GM19351 (cell line): ENCODE measurements at regions not wholly inside any gene's neighbourhood (a gene's known extent, or its start where the extent isn't known, plus 50 kb on each side); places are given as distances from the start of the nearest gene placed in this dataset.
"Not testable (repeated sequence)": the region's sequence is repeated elsewhere in the genome, so short reads cannot be mapped to it uniquely, and the experiment has no call there.

Source experiments
- ATAC-seq: cut with Tn5 transposase; IDR thresholded peaks from one replicate; pipeline ENCODE4 v1.9.1; 2021; ENCODE audit warnings: mild to moderate bottlenecking, moderate library complexity; ENCODE audit not compliant: unreplicated experiment

- ATAC-seq: peak; percentile 55
These were observed 76.3 kb upstream of the CUX1 start for GRCh38 chr7:101740981-101741725.

- no peak for ATAC-seq
These were observed 74.0 kb upstream of the CUX1 start for GRCh38 chr7:101743241-101743994.

GRCh38 chr7:101743995-101744360 lies 73.4 kb upstream of the CUX1 start:
- no peak for ATAC-seq

- ATAC-seq: no peak
These were observed 72.8 kb upstream of the CUX1 start for GRCh38 chr7:101744588-101744987.

- no peak for ATAC-seq
These were observed 71.1 kb upstream of the CUX1 start for GRCh38 chr7:101746314-101746713.

GRCh38 chr7:101747053-101747878 lies 70.2 kb upstream of the CUX1 start:
- ATAC-seq: no peak

GRCh38 chr7:101747879-101748345 lies 69.5 kb upstream of the CUX1 start:
- ATAC-seq: no peak

GRCh38 chr7:101749891-101750290 lies 67.5 kb upstream of the CUX1 start:
- ATAC-seq: no peak

GRCh38 chr7:101753316-101753715 lies 64.1 kb upstream of the CUX1 start:
- no peak for ATAC-seq

GRCh38 chr7:101754424-101755159 lies 62.8 kb upstream of the CUX1 start:
- ATAC-seq: no peak

- no peak for ATAC-seq
These were observed 59.5 kb upstream of the CUX1 start for GRCh38 chr7:101757879-101758278.

GRCh38 chr7:101758519-101758918 lies 58.9 kb upstream of the CUX1 start:
- not testable (repeated sequence) for ATAC-seq

- ATAC-seq: no peak
These were observed 53.2 kb upstream of the CUX1 start for GRCh38 chr7:101764221-101764620.

GRCh38 chr7:101767544-101767943 lies 49.9 kb upstream of the CUX1 start:
- ATAC-seq: no peak
